K562 (cell line): ENCODE measurements at regions not wholly inside any gene's neighbourhood (a gene's known extent, or its start where the extent isn't known, plus 50 kb on each side); places are given as distances from the start of the nearest gene placed in this dataset.

Experiments used
- ATAC-seq: fragments of 200-7000 bp; cut with Tn5 transposase; 3 replicates; pipeline ENCODE4 v1.9.1; 2020; ENCODE audit warnings: moderate library complexity
- BruUV-seq: library from RNA; stranded (reverse); fragments of 400-500 nt; replicated peaks from 2 replicates; lab custom pipeline; 2021; lab: Mats Ljungman, UMichigan
- CTCF ChIA-PET: fragments of 300-600 bp; formaldehyde crosslinking; extraction: SDS; loops from one replicate; lab custom pipeline; 2021; ENCODE audit warnings: low intra/inter-chr PET ratio; lab: Yijun Ruan, JAX
- POLR2A ChIA-PET: fragments of 300-600, 350-650 bp; sonication (Branson Sonifier 250); formaldehyde crosslinking; extraction: SDS; loops from one replicate; lab custom pipeline; 2021; ENCODE audit warnings: antibody characterized with exemption, inconsistent platforms; lab: Yijun Ruan, JAX
- DNase-seq, 4 experiments: peaks; one replicate each; pipeline versions ENCODE4 v3.0.0 to v3.0.0-alpha.2; 2011 to 2018; ENCODE audit warnings: low spot score in 3 of 4, mixed read lengths in 3 of 4; ENCODE audit errors: extremely low read depth in 1 of 4
- FAIRE-seq: peaks from 2 replicates; lab custom pipeline; 2011; peaks lifted over from hg19 to GRCh38; lab: Jason Lieb, UNC
- H2AFZ ChIP-seq: 2 replicates; pipeline ENCODE4 v1.6.0; 2011; ENCODE audit warnings: low read depth, low read length, control low read depth, inconsistent platforms
- H3K27ac ChIP-seq: fragments of 200-600 bp; 3 replicates; pipeline ENCODE4 v1.8.0; 2011; ENCODE audit warnings: low read depth, mild to moderate bottlenecking, control low read depth, inconsistent platforms, low read length, moderate library complexity, mixed read lengths; ENCODE audit errors: extremely low read depth
- H3K27me3 ChIP-seq, 2 experiments: fragments of 300-600 bp in 1 of 2; 2 replicates in 1 of 2; 3 replicates in 1 of 2; pipeline versions ENCODE4 v1.6.0 to v1.8.0; 2011; ENCODE audit warnings: inconsistent platforms in 2 of 2, low read length in 2 of 2, mild to moderate bottlenecking in 1 of 2, mixed read lengths in 1 of 2, moderate library complexity in 1 of 2; ENCODE audit not compliant: control insufficient read depth in 2 of 2, insufficient read depth in 2 of 2
- H3K36me3 ChIP-seq: fragments of 300-600 bp; 3 replicates; pipeline ENCODE4 v1.8.0; 2011; ENCODE audit warnings: mild to moderate bottlenecking, low read length, inconsistent platforms; ENCODE audit not compliant: control insufficient read depth, insufficient read depth
- H3K4me1 ChIP-seq, 2 experiments: fragments of 200-600 bp in 1 of 2; replicated peaks in 1 of 2; 2 replicates in 1 of 2; 3 replicates in 1 of 2; pipeline versions ENCODE4 v1.5.1 to v1.8.0; 2011; ENCODE audit warnings: inconsistent platforms in 2 of 2, low read length in 2 of 2, mild to moderate bottlenecking in 1 of 2, mixed read lengths in 1 of 2, moderate library complexity in 1 of 2; ENCODE audit not compliant: control insufficient read depth in 2 of 2, insufficient read depth in 2 of 2
- H3K4me2 ChIP-seq: 2 replicates; pipeline ENCODE4 v1.6.1; 2011; ENCODE audit warnings: low read length, control low read depth, inconsistent platforms, mixed read lengths; ENCODE audit not compliant: insufficient read depth
- H3K4me3 ChIP-seq: fragments of 200-600 bp; sonication (generic), shearing (Covaris generic); 2 replicates; pipeline ENCODE4 v1.5.1; 2016; ENCODE audit warnings: control low read depth, inconsistent platforms
- H3K79me2 ChIP-seq: fragments of 200-600 bp; 3 replicates; pipeline ENCODE4 v1.8.0; 2011; ENCODE audit warnings: low read length, inconsistent platforms; ENCODE audit not compliant: control insufficient read depth, insufficient read depth
- H3K9ac ChIP-seq, 2 experiments: 2 replicates each; pipeline versions ENCODE4 v1.6.0 to v1.6.1; 2011; ENCODE audit warnings: low read depth in 2 of 2, low read length in 2 of 2, control low read depth in 1 of 2, inconsistent platforms in 1 of 2, mild to moderate bottlenecking in 1 of 2, mixed read lengths in 1 of 2; ENCODE audit not compliant: insufficient read depth in 1 of 2
- H3K9me1 ChIP-seq: one replicate; pipeline ENCODE4 v1.6.0; 2011; ENCODE audit warnings: inconsistent platforms, mild to moderate bottlenecking, low read length, moderate library complexity; ENCODE audit not compliant: control insufficient read depth, insufficient read depth
- H3K9me3 ChIP-seq: replicated peaks from 2 replicates; pipeline ENCODE4 v1.5.1; 2011; ENCODE audit warnings: low read depth, low read length, inconsistent platforms; ENCODE audit not compliant: control insufficient read depth, insufficient read depth
- H4K20me1 ChIP-seq: replicated peaks from 2 replicates; pipeline ENCODE4 v1.6.1; 2011; ENCODE audit warnings: low read length, inconsistent platforms, mixed read lengths; ENCODE audit not compliant: control insufficient read depth, insufficient read depth
- GMEB1 ChIP-seq: fragments of 250-450 bp; sonication (Bioruptor Pico); IDR thresholded peaks from 2 replicates; pipeline ENCODE4 v1.4.0; 2020; ENCODE audit warnings: mild to moderate bottlenecking
- MAFK ChIP-seq: IDR thresholded peaks from 2 replicates; pipeline ENCODE4 v1.6.1; 2011; ENCODE audit warnings: low read length, improper control_type of control experiment
- MITF ChIP-seq: IDR thresholded peaks from 2 replicates; pipeline ENCODE4 v1.6.1; 2014; ENCODE audit warnings: antibody characterized with exemption
- NFE2L1 ChIP-seq: fragments of 450-650 bp; IDR thresholded peaks from 2 replicates; pipeline ENCODE4 v1.6.1; 2016; ENCODE audit warnings: missing genetic modification characterization, low read depth, mild to moderate bottlenecking, missing compliant biosample characterization, moderate library complexity, borderline replicate concordance
- PATZ1 ChIP-seq: fragments of 250-450 bp; sonication (Bioruptor Pico); IDR thresholded peaks from 2 replicates; pipeline ENCODE4 v1.5.0; 2020; ENCODE audit warnings: mild to moderate bottlenecking, borderline replicate concordance
- PML ChIP-seq: IDR thresholded peaks from 2 replicates; pipeline ENCODE4 v1.6.1; 2012; ENCODE audit warnings: low read length, inconsistent platforms
- PRPF4 ChIP-seq: fragments of 200-400 bp; formaldehyde crosslinking; IDR thresholded peaks from one replicate; pipeline ENCODE4 v1.6.1; 2017; ENCODE audit warnings: low read length, low read depth, mild to moderate bottlenecking; ENCODE audit not compliant: insufficient read depth, poor library complexity, severe bottlenecking
- RBM17 ChIP-seq: fragments of 200-400 bp; formaldehyde crosslinking; IDR thresholded peaks from 2 replicates; pipeline ENCODE4 v1.6.1; 2017; ENCODE audit warnings: low read depth, mild to moderate bottlenecking, low read length, borderline replicate concordance
- RBM25 ChIP-seq: fragments of 200-400 bp; formaldehyde crosslinking; IDR thresholded peaks from 2 replicates; pipeline ENCODE4 v1.6.1; 2018; ENCODE audit warnings: low read length, low read depth, moderate library complexity; ENCODE audit not compliant: severe bottlenecking
- SETDB1 ChIP-seq: IDR thresholded peaks from one replicate; pipeline ENCODE4 v1.6.1; 2012; ENCODE audit warnings: low read length, control low read depth, inconsistent platforms
- TARDBP ChIP-seq: fragments of 450-650 bp; IDR thresholded peaks from 2 replicates; pipeline ENCODE4 v1.6.1; 2016
- YY1 ChIP-seq, 3 experiments: IDR thresholded peaks; 2 replicates each; pipeline ENCODE4 v1.6.1; 2011; ENCODE audit warnings: low read length in 2 of 3, mild to moderate bottlenecking in 2 of 3, moderate library complexity in 2 of 3, borderline replicate concordance in 1 of 3, control low read depth in 1 of 3, low read depth in 1 of 3; ENCODE audit not compliant: insufficient read depth in 3 of 3, insufficient replicate concordance in 2 of 3, control insufficient read depth in 1 of 3, insufficient read length in 1 of 3; ENCODE audit errors: extremely low read depth in 1 of 3
- ZKSCAN3 ChIP-seq: fragments of 250-450 bp; sonication (Bioruptor Pico); IDR thresholded peaks from 2 replicates; pipeline ENCODE4 v1.4.0; 2020
- ZNF134 ChIP-seq: fragments of 250-450 bp; sonication (Bioruptor Pico); conservative IDR thresholded peaks from 2 replicates; pipeline ENCODE4 v1.4.0; 2020
- ZNF695 ChIP-seq: fragments of 450-650 bp; formaldehyde crosslinking; IDR thresholded peaks from 2 replicates; pipeline ENCODE4 v1.4.0; 2020; ENCODE audit warnings: mild to moderate bottlenecking, moderate library complexity
- WGBS: fragments of 100-300 bp; shearing (Covaris generic); methylation state at CpG from one replicate; pipeline ENCODE4 v1.1.6; 2016; ENCODE audit warnings: low coverage, mixed read lengths; ENCODE audit not compliant: insufficient coverage; ENCODE audit errors: missing lambda C conversion rate; 5-methylcytosine and 5-hydroxymethylcytosine counted together
- in situ Hi-C: fragments of 300-500 bp; cut with MboI; formaldehyde crosslinking; loops from 4 replicates; pipeline ENCODE4 v1.15.0; 2018; ENCODE audit warnings: inconsistent platforms, mixed read lengths
- intact Hi-C: fragments of 100-400 bp; cut with micrococcal nuclease; formaldehyde crosslinking; loops from 2 replicates; pipeline ENCODE4 v1.14.2; 2022

GRCh38 chr6:92132457-92132856, 1286.9 kb downstream of the EPHA7 start:
- WGBS: 0% methylated on average over 4 of the region's 4 CpGs
- Histone ChIP-seq H3K9me3 (no peaks in the 10 kb centered on the region; the same call in 1 of the 2 replicates), H3K27ac (no peak overlapping the region), H3K27me3 (no peaks in the 10 kb centered on the region), H3K4me2 (no peak overlapping the region), H3K4me3 (no peak overlapping the region), H2AFZ (no peak overlapping the region), H3K9ac (no peak overlapping the region), H4K20me1 (no peaks in the 10 kb centered on the region), H3K9me1 (no peaks in the 10 kb centered on the region), H3K79me2 (no peaks in the 10 kb centered on the region), H3K4me1 (no peaks in the 10 kb centered on the region), H3K36me3 (no peaks in the 10 kb centered on the region)
- DNase-seq (no peak), ATAC-seq (no peak), FAIRE-seq (no peak)
- intact Hi-C loops: no loop called here
- no TSS peak for BruUV-seq
- CTCF ChIA-PET: no interaction called here
- POLR2A ChIA-PET: no interaction called here
- in situ Hi-C loops: no loop called here
- TF ChIP-seq RBM17: no peak
- TF ChIP-seq MAFK: no peak
- no peak for TF ChIP-seq SETDB1
- TF ChIP-seq ZKSCAN3 (CRISPR knock-in tag): no peak
- no peak for TF ChIP-seq TARDBP
- no peak for TF ChIP-seq RBM25
- TF ChIP-seq ZNF695 (CRISPR knock-in tag): no peak
- no peak for TF ChIP-seq PATZ1 (CRISPR knock-in tag)
- no peak for TF ChIP-seq NFE2L1 (tag)
- no peak for TF ChIP-seq ZNF134 (CRISPR knock-in tag)
- TF ChIP-seq PRPF4: no peak
- no peak for TF ChIP-seq MITF
- no peak for TF ChIP-seq PML
- TF ChIP-seq GMEB1 (CRISPR knock-in tag): no peak
- no peak for TF ChIP-seq YY1 (IDR thresholded peaks at IDR 0.05; ENCODE audit: borderline replicate concordance in 1 of 3, control insufficient read depth in 1 of 3, extremely low read depth in 1 of 3, insufficient read depth in 3 of 3, insufficient read length in 1 of 3, insufficient replicate concordance in 2 of 3, low read depth in 1 of 3, low read length in 2 of 3)
